GM19023 (cell line): ENCODE measurements at regions not wholly inside any gene's neighbourhood (a gene's known extent, or its start where the extent isn't known, plus 50 kb on each side); places are given as distances from the start of the nearest gene placed in this dataset.

Experiments used
- ATAC-seq: cut with Tn5 transposase; IDR thresholded peaks from one replicate; pipeline ENCODE4 v1.9.1; 2021; ENCODE audit warnings: mild to moderate bottlenecking, moderate library complexity; ENCODE audit not compliant: unreplicated experiment

DNA sequence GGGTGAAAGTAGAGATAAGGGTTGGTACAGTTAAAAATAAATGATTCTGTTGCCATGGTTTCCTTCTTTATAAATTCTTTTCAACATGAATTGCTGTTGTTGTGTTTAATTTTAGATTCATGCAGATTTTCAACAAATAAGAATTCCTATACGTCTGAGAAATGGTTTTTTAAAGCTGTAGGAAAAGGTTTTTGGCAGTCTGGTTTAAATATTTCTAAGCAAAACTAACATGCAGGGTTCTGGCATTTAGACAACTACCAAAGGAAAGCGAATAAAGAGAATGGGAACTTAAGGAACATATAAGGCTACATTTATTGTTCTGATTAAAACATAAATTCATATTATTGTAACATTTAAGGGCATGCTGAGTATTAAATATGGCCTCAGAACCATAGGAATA is 203.0 kb upstream of the MIR17HG start:
- no peak for ATAC-seq

DNA sequence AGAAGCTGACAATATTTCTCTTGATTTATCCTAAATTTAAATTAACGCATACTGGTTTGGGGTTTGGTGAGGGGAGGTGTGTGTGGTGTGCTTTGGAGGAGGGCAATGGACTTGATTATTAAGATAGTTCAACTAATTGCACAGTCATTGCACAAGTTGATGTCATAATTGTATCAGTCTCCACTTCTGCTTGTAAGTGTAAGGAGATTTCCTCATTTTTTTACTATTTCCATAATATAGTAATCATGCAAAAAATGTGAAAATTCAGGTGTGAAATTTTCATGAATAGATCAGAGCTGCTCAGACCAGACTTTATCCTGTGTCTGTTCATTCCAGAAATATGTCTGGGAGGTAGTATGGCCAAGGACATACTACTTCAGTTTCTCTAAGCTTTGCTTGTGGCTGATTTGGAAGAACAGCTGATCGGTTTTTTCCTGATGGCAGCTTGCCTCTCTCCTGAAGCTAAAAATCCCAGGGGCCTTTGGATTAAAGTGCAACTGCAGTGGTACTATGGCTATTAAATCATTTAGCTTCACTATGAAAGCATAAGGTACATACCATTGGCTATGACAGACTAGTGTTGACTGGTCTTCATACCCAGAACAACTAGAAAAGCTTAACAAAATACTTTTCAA is 201.8 kb upstream of the MIR17HG start:
- ATAC-seq, result no peak

DNA sequence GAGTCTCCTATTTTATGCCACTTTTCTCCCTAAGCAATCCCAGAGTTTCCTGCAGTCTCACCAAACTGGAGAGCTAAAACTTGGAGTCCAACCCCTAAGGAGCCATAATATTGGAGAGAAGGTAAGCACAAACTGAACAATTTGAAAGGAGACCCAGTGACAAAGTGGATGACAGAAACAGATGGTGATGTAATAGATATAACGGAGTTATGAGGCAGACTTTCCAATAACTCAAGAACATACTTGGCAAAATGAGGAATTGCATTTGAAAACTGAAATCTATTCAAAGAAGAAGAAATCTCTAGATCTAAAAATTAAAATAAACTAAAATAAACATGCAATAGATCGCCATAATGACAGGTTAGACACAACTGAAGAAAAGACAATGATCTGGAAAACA is 200.9 kb upstream of the MIR17HG start:
- no peak for ATAC-seq

DNA sequence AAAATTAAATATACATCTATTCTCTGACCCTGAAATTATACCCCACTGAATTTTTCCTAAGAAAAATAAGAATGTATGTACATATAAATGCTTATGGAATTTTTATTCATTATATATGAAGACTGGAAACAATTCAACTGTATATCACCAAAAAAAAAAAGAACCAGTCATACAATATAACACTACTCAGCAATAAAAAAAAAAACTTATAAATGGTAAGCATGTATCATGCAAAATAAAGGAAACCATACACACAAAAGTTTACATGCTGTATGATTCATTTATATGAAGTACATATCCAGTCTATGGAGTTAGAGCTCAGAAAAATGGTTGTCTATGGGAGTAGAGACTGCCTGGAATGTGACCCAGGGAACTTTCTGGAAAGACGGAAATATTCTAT is 199.4 kb upstream of the MIR17HG start:
- no peak for ATAC-seq

DNA sequence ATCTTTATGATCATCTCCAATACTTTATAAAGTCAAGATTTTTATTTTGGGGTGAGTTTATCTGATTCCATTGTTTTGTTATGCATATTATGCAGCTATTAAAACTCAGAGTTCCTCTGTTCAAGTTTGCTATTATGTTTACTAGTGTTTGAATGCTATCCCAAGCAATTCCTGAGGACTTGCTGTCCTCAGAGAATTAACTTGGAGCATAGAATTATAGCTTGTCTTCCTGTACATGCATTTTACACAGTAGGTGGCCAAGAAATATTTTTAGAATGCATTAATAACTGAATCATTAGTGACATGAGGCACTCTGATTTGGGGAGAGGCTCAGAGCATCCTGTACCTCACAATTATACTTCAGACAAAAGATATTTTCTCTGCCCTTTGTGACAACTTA is 195.6 kb upstream of the MIR17HG start:
- no peak for ATAC-seq

DNA sequence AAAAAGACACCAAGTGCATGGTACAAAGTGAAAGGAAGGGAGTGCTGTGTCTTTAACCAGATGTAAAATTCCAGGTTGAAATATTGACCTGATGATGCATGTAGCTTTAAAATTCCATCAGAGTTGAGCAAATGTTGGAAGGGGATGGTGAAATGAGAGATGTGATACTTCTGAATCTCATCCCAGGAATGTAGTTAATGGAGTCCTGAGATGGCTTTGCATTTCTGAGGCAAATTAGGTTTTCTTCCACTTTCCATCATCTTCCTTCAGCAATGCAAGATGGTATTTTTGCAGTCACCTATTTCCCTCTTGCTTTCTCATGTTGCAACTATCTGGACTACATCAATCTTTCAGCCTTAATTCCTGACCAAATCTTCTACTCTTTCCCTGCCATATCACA is 194.1 kb upstream of the MIR17HG start:
- no peak for ATAC-seq

DNA sequence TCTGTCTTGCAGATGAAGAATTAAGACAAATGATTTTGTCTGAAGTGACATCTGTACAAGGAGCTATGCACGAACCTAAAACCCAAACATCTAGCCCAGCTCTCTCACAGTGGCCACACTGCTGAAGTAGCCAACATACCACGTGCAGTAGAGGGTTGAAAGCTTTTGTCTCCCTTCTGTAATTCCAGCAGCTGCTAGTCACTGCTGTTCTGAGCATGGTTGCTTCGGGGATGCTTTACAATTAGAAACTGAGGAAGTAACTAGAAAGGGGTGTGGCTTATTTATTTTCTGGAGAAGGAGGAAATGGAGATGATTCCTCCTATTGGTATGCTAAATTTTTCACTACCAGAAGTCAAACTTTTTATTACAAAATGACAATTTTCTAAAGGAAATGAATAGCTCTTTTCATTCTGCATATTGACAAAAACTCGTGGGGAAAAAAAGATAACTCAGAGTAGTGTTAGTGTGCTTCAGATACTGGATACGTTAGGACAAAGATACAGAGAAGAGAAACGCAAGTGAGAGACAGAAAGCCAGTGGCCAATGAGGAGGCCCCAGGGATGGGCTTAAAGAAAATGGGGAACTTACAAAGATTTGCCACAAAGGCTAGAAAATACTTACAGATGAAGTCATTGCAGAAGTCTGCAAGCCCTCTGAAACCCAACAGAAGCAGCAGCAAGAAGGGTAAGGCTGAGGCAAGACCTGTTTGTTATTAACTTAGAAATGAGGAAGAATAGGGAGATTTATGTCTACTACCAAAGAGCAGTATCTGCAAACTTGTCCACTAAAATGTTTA is 192.7 kb upstream of the MIR17HG start:
- ATAC-seq, result peak; percentile 78

DNA sequence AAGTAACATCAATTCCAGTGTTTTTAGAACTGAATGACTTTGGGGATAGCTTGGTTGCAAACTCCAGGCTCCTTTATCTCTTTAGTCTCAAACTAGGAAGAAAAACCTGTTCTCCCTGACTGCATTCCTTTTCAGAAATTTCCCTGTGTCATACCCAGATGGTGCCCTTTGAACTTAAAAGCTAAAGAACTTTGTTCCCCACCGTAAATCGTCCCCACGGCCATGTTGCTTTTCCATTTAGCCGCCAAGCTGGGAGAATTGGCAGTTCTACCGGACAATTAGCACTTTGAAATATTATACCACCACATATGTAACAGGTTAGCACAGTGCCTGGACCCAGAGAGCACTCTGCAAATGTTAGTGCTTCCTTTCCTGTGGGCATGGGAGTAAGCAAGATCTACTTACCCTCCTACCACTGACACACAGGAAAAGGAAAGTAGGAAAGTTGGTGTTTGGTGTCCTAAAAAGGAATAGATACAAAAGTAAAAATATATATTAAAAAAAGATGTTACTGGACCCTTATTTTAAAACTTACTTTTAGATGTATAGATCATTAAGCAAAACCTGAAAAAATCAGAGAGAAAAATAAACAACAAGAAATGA is 191.9 kb upstream of the MIR17HG start:
- ATAC-seq, result no peak

DNA sequence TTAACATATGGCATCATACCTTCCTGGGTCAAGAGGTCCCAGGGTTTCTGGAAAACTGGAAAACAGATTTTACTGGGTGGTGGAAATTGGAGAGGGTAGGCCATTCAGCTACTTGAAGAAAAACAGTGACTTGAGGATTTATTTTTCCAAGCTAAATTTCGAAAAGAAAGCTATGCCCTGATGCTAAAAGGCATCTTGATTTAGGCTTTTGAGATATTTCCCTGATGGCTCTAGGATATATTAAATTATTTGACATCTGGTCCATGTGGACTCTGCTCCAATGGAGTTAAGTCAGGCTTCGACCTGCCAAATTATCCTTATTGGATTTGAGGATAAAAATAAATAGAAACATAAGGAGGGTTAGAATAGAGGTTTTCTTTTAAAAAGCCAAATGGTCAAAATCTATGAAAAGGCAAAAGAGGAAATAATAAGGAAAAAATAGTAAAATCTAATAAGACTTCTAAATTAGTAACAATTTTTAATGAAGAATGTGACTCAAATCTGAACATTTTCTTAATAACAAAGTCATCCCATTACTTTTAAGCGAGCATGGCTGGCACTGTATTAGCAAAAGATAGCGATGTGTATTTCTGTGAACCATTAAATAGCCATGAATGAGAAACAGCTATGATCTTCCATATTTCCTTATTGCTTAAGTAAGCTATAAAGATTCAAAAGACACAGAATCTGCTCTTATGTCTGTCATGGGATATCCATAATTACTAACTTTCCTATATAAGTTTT is 190.0 kb upstream of the MIR17HG start:
- no peak for ATAC-seq

DNA sequence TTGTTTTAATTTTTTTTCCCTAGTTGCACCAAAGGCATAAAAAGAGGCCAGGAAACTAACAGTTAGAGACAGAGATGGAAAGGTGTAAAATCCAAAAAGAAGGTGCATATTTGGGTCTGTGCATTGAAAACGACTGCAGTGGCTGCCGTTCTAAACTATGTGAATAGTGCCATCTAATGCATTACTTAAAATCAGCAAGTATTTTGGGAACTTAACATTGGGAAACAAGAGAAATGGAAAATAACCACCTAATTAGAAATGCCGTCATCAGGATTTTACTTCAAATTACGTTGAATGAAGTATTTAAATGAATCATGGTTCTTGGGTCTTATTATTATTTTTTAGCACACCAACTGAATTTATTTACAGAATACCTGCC is 189.5 kb upstream of the MIR17HG start:
- ATAC-seq, result no peak

DNA sequence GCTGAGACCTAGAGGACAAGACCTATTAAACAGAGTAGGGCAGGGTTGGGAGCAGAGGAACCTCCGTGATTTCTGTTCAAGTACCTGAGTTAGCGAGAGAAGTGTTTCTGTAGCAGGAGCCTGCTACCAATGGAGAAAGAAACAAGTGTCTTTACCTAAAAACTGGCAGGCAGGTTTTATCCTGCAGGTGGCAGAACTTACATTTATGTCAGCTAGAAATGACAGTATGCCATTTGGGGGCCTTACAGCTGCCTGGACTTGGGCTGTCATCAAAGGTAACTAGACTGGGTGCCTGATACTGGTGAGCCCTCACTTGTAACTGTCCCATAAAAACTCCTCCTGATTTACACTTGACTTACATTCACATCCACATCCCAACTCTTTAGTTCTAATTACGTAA is 185.3 kb upstream of the MIR17HG start:
- ATAC-seq, result no peak

DNA sequence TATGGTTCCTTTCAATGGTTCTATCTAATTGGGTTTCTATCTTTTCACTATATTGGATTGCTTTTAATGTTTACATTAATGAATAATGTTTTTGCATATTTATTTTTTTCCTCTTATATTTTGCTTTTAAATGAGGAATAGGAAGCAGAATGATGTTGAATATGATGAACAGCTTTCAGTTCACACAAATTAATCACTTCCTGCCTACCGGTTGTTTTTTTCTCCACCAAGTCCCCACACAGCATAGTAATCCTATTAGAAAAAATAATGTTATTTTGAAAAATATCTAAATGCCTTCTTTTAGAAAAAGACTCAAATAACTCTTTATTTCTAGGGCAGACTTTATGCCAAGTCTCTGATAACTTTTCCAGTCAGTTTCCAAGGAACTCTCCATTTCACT is 184.9 kb upstream of the MIR17HG start:
- no peak for ATAC-seq

DNA sequence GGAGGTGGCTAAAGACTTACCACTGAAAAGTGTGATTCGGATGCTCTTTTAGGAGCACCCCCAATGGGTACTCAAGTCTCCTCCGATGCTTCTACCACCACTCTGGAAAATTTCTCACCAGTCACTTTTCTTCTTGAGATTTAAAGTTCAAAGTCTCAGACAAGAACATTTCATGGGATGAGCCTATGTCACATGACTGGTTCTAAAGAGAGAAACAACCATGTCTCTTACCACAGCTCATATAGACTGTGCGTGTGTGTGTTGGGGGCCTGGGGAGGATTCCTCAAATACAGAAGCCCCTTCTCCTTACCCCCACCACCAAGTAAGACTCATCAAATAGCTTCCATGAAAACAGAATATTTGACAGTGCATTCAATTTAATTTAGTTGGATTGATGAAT is 181.7 kb upstream of the MIR17HG start:
- ATAC-seq, result no peak

DNA sequence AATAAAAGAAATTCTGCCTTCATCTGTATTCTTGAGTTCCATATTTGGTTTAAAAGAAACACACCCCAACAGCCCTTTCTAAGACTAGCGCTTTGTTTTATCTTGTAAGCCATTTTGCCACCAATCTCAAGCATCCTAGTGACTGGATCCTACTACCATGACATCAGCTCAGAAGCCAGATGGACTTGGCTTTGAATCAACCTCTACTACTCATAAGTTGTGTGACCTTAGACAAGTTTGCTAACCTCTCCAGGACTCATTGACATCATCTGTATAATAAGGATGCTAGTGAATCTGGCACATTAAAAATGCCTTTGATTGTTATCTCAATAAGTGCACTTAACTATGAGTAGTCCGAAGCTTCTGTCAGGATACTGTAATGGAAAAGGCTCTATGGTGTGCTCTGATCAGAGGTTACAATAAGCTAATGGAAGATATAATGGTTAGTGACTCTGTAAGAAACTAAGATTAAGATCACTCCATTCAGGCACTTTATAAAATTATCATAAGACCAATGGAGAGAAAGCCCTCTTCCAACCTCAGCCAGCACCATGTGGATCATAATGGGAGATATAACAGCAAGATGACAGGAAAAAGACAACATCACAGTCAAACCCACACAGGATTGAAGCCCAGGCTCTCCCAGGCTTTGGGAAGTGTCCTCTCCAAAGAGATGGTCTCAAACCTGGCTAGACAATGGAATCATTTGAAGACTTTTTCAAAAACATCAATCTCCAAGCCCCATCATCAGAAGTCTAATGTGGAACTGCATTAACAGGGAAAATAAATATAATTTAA is 180.6 kb upstream of the MIR17HG start:
- ATAC-seq, result no peak

DNA sequence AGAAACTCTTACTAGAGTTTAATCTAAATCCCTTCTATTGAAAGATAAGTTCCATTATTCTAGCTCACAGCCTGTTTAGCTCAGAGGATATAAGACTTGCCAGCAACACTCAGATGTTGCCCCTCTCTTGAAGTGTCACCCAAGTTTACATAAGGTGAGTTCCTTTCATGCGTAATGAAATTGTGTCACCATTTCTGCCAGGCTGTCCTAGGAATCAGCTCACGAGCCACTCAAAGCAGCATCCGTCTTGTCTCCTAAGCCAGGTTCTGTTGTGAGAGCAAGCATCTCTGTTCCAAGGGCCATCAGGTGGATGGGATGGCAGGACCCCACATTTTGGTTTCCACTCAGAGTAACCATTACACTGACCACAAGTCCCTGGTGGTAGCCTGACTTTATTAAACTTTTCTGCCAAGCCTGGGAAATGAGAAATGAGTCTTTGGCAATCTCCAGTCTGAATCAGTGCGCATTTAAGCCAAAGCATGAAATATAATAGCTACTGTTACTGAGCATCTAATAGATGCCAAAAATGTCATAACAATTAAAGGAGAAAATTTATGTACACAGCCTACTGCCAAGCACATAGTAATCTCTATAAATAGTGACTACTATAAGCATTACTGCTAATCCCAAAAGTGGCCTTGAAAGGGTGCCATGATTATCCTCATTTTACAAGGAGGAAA is 179.6 kb upstream of the MIR17HG start:
- ATAC-seq, result no peak

DNA sequence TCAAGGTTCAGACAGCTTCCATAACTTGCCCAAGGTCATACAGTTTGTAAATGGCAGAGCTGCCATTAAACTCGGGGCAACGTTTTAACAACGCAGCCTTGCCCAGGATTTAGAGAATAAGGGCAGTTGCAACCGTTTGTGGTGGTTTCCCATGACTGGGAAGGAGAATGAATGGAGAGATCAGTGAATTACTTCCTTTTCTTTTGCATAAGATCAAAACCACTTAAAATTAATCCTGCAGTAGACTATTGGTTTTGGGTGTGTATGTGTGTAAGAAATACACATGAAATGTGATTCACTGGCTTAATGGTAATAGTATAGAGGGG is 179.1 kb upstream of the MIR17HG start:
- ATAC-seq, result no peak

DNA sequence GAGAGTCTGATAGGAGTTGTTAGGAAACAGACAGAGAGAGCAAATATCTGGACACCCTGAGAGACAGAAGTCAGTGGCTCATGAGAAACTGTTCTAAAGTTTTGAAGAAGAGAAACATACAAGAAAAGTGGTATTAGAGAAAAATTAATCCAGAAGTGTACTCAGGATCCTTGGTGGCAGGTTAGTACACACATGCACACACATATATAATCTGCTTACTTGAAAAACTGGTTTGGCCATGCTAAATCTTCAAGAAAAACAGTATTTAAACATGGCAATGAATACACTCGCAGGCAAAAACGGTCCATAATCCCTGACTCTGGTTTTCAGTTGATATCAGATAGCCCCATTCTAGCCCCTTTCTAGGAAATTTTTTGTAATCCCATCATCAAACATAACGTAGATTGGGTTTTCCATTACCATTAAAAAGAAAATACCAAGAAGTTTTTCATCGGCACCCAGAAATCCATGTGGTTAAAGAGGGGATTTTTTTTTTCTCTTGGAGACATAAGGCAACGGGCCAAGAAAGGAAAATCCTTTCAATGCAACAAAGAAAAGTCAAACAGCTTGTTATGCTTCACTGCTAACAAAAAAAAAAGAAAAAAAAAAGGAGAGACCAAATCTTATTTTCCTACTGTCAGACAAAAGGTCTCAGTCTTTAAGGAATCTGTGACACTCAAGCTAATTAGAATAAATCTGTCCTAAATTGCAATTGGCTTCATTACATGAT is 178.0 kb upstream of the MIR17HG start:
- ATAC-seq, result no peak

DNA sequence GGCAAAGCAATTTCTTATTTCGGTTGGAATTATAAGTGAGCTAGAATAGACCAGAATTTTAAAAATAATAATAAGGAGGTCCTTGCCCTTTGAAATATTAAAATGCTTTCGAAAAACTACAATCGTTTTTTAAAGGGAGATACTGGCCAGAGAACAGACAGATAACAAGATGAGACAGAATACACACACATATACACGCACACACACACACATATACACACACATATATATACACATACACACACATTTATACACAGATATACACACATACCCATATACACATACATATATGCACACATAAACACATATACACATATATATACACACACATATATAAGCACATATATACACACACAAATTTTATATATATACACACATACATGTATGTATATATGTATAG is 175.3 kb upstream of the MIR17HG start:
- no peak for ATAC-seq

DNA sequence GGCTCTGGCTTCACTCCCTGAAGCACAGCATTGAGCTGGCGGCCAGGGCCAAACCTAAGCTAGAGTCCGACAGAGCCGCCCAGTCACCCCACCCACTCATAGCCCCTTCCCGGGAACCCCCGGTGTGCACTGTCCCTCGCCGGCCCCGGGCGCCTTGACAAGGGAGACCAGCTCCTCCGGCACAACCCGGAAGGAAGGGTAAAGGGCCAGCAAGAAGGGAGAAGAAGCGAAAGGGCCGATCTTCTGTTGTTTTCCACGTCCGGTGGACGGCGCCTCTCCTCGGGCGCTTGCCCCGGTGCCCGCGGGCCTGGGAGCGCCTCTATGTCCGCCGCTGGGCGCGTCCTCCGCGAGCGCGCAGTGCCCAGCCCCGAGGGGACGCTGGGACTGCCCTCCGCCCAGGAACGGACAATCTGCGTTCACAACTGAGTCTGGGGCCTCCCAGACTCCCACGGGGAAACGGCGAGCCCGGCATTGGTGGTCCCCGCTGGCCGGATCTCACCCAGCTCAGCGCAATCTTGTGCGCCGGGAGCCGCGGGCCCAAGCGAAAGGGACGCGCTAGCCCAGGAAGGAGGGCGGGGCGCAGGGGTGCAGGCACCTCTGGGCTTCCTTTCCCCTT is 172.5 kb upstream of the MIR17HG start:
- no peak for ATAC-seq
